Endodermal cell (in vitro differentiated cells): ENCODE measurements at regions not wholly inside any gene's neighbourhood (a gene's known extent, or its start where the extent isn't known, plus 50 kb on each side); places are given as distances from the start of the nearest gene placed in this dataset.

Experiments
- DNase-seq: peaks from one replicate; pipeline ENCODE4 v3.0.0-alpha.2; 2017
- H3K27ac ChIP-seq: 2 replicates; pipeline ENCODE4 v1.5.1; 2013; ENCODE audit warnings: mild to moderate bottlenecking, low read depth, low read length, moderate library complexity
- H3K27me3 ChIP-seq: 2 replicates; pipeline ENCODE4 v1.6.1; 2013; ENCODE audit warnings: mild to moderate bottlenecking, low read length, moderate library complexity; ENCODE audit not compliant: insufficient read depth, control insufficient read depth, poor library complexity, severe bottlenecking
- H3K36me3 ChIP-seq: 2 replicates; pipeline ENCODE4 v1.7.0; 2013; ENCODE audit warnings: mild to moderate bottlenecking, low read length, moderate library complexity; ENCODE audit not compliant: control insufficient read depth, insufficient read depth
- H3K4me1 ChIP-seq: one replicate; pipeline ENCODE4 v1.7.0; 2013; ENCODE audit warnings: low read length; ENCODE audit not compliant: control insufficient read depth, insufficient read depth
- H3K4me3 ChIP-seq: 2 replicates; pipeline ENCODE4 v1.5.1; 2013; ENCODE audit warnings: mild to moderate bottlenecking, low read length, moderate library complexity
- H3K9ac ChIP-seq: 2 replicates; pipeline ENCODE4 v1.6.1; 2013; ENCODE audit warnings: mild to moderate bottlenecking, low read length, moderate library complexity; ENCODE audit not compliant: poor library complexity, severe bottlenecking; ENCODE audit errors: extremely low read depth
- H3K9me3 ChIP-seq: 2 replicates; pipeline ENCODE4 v1.6.1; 2013; ENCODE audit warnings: mild to moderate bottlenecking, low read length, moderate library complexity; ENCODE audit not compliant: control insufficient read depth
- H3K27ac Mint-ChIP-seq: 2 replicates; pipeline ENCODE4 v1.8.0; 2020; ENCODE audit warnings: mixed read lengths
- H3K27me3 Mint-ChIP-seq: 2 replicates; pipeline ENCODE4 v1.8.0; 2021; ENCODE audit warnings: mild to moderate bottlenecking, mixed read lengths; ENCODE audit not compliant: insufficient read depth
- H3K36me3 Mint-ChIP-seq: 2 replicates; pipeline ENCODE4 v1.8.0; 2020; ENCODE audit warnings: low read depth, mixed read lengths
- H3K4me1 Mint-ChIP-seq: 2 replicates; pipeline ENCODE4 v1.8.0; 2020; ENCODE audit warnings: mixed read lengths
- H3K4me3 Mint-ChIP-seq: 2 replicates; pipeline ENCODE4 v1.8.0; 2020; ENCODE audit warnings: mild to moderate bottlenecking, moderate library complexity, mixed read lengths
- H3K9me3 Mint-ChIP-seq: 2 replicates; pipeline ENCODE4 v1.8.0; 2020; ENCODE audit warnings: mild to moderate bottlenecking, mixed read lengths
- WGBS, 2 experiments: methylation state at CpG; one replicate each; pipeline versions ENCODE4 v1.1.5 to v1.1.7; 2013; ENCODE audit warnings: missing lambda C conversion rate in 2 of 2, mixed read lengths in 1 of 2; ENCODE audit not compliant: insufficient coverage in 1 of 2, insufficient read length in 1 of 2; 5-methylcytosine and 5-hydroxymethylcytosine counted together
- TF ChIP-seq, protein P1 (sequence below): fragments of 200-600 bp; sonication (generic); conservative IDR thresholded peaks from 2 replicates; pipeline ENCODE4 v1.5.0; 2021; ENCODE audit warnings: antibody characterized with exemption, mild to moderate bottlenecking

DNA sequence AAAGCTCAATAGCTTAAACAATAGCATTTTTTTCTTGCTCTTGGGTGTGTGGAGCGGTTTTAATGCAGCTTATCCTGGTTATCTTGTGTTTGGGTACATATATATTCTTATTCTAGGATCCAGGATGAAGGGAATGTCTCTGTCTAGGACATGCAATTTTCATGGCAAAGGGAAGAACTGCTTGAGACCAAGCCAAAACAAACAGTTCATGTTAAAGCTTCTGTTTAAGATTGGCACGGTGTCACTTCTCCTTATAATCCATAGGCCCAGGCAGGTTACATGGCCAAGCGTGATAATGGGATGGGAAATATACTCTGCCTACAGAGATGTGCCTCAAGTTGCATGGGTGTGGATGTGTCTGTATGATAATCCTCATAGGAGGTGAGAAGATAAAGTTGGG is 177.1 kb upstream of the PGR start:
- Mint-ChIP-seq H3K4me1 (no peaks in the 10 kb centered on the region), H3K27me3 (peaks cover 2% of the 10 kb centered on the region), H3K36me3 (no peaks in the 10 kb centered on the region), H3K4me3 (no peak overlapping the region), H3K9me3 (no peaks in the 10 kb centered on the region), H3K27ac (no peak overlapping the region)
- no peak for DNase-seq
- Histone ChIP-seq H3K27me3 (no peaks in the 10 kb centered on the region), H3K9ac (no peak overlapping the region), H3K4me3 (no peak overlapping the region), H3K27ac (no peak overlapping the region), H3K36me3 (no peaks in the 10 kb centered on the region), H3K4me1 (no peaks in the 10 kb centered on the region), H3K9me3 (no peaks in the 10 kb centered on the region)
- WGBS, 2 experiments = 87% methylated on average over 3 of the region's 3 CpGs; no CpG with 5 or more reads in 1 of the 2 experiments
- TF ChIP-seq, protein P1, sequence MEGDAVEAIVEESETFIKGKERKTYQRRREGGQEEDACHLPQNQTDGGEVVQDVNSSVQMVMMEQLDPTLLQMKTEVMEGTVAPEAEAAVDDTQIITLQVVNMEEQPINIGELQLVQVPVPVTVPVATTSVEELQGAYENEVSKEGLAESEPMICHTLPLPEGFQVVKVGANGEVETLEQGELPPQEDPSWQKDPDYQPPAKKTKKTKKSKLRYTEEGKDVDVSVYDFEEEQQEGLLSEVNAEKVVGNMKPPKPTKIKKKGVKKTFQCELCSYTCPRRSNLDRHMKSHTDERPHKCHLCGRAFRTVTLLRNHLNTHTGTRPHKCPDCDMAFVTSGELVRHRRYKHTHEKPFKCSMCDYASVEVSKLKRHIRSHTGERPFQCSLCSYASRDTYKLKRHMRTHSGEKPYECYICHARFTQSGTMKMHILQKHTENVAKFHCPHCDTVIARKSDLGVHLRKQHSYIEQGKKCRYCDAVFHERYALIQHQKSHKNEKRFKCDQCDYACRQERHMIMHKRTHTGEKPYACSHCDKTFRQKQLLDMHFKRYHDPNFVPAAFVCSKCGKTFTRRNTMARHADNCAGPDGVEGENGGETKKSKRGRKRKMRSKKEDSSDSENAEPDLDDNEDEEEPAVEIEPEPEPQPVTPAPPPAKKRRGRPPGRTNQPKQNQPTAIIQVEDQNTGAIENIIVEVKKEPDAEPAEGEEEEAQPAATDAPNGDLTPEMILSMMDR = no peak

DNA sequence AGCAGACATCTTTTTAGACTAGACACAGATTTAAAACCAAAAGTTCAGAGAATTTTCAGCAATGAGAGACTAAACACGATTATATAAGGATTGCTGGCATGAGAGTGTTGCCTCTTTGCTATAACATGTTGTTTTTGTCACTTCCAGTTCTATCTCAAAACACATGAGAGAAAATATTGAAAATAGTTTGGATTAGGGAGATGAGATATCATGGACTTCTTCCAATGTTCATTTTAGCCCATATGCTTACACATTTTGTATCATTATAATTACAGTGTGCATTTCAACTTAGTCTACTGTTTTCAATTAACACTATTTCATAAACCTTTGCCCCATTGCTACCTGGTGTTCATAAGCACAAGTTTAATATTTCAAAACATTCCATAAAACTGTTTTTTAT is 175.9 kb upstream of the PGR start:
- H3K27ac ChIP-seq = no peak overlapping the region

DNA sequence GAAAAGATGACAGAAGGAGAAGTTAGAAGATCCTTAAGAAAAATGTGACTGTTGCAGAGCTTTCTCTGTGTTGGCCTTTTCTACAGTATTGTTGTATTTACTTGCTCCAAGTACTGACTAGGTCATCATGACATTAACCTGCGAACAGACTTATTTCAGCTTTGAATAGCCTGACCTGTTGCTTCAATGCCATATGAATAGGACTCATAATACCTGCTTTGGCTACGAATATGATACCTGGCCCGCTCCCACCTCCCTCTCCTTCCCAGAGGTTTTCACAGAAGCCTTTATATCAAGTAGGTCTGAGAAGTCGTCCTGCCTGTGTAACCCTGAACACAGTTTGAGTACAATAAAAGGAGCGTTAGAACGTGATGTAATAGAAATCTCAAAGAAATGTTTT is 169.6 kb upstream of the PGR start:
- TF ChIP-seq, protein P1 = no peak
- Histone ChIP-seq H3K4me1 (no peaks in the 10 kb centered on the region), H3K9me3 (no peaks in the 10 kb centered on the region), H3K9ac (no peak overlapping the region), H3K36me3 (no peaks in the 10 kb centered on the region), H3K27me3 (no peaks in the 10 kb centered on the region), H3K4me3 (no peak overlapping the region), H3K27ac (no peak overlapping the region)
- no peaks in the 10 kb centered on the region for H3K9me3 Mint-ChIP-seq
- H3K27ac Mint-ChIP-seq = no peak overlapping the region
- H3K36me3 Mint-ChIP-seq = no peaks in the 10 kb centered on the region
- no peak overlapping the region for H3K4me3 Mint-ChIP-seq
- no peak for DNase-seq
- 91 to 100% methylated on average over 4 to 6 of the region's 6 CpGs for WGBS, 2 experiments
- H3K4me1 Mint-ChIP-seq = no peaks in the 10 kb centered on the region
- H3K27me3 Mint-ChIP-seq = no peaks in the 10 kb centered on the region

More for the DNA sequence above, 175.9 kb upstream of the PGR start:
- H3K4me3 Mint-ChIP-seq = no peak overlapping the region
- no peaks in the 10 kb centered on the region for H3K27me3 ChIP-seq
- H3K4me1 Mint-ChIP-seq = no peaks in the 10 kb centered on the region
- H3K9me3 ChIP-seq = no peaks in the 10 kb centered on the region
- TF ChIP-seq, protein P1 = no peak
- no peaks in the 10 kb centered on the region for H3K4me1 ChIP-seq
- H3K36me3 Mint-ChIP-seq = no peaks in the 10 kb centered on the region
- no peak overlapping the region for H3K9ac ChIP-seq
- no peaks in the 10 kb centered on the region for H3K9me3 Mint-ChIP-seq
- no peak for DNase-seq
- 100% methylated on average over 1 of the region's 1 CpG for WGBS, 2 experiments
- no peaks in the 10 kb centered on the region for H3K36me3 ChIP-seq
- no peak overlapping the region for H3K4me3 ChIP-seq
- no peak overlapping the region for H3K27ac Mint-ChIP-seq
- peaks cover 2% of the 10 kb centered on the region for H3K27me3 Mint-ChIP-seq
